ENCODE measurements at regions not wholly inside any gene's neighbourhood (a gene's known extent, or its start where the extent isn't known, plus 50 kb on each side); places are given as distances from the start of the nearest gene placed in this dataset.

GRCh38 chr20:19868441-19868840, 110.4 kb downstream of the RIN2 start:
- in situ Hi-C loops (cut with HindIII; ENCODE audit: low sequenced_read_pairs) = no loop called here

GRCh38 chr20:19872001-19872400, 113.9 kb downstream of the RIN2 start:
- in situ Hi-C loops (cut with HindIII; ENCODE audit: low sequenced_read_pairs) = no loop called here

GRCh38 chr20:19874040-19874727, 116.1 kb downstream of the RIN2 start:
- in situ Hi-C loops (cut with HindIII; ENCODE audit: low sequenced_read_pairs) = no loop called here

GRCh38 chr20:19875376-19876221, 117.5 kb downstream of the RIN2 start:
- in situ Hi-C loops (cut with HindIII; ENCODE audit: low sequenced_read_pairs) = loop anchor here (25.0 kb wide), 1 partner anchor 112 kb away; no protein-coding TSS in a partner anchor

- in situ Hi-C loops (cut with HindIII; ENCODE audit: low sequenced_read_pairs) = loop anchor here (25.0 kb wide), 1 partner anchor 110 kb away; no protein-coding TSS in a partner anchor
These were observed 118.9 kb downstream of the RIN2 start for GRCh38 chr20:19876828-19877460.

GRCh38 chr20:19879874-19880255, 121.8 kb downstream of the RIN2 start:
- in situ Hi-C loops (cut with HindIII; ENCODE audit: low sequenced_read_pairs) = loop anchor here (25.0 kb wide), 1 partner anchor 107 kb away; no protein-coding TSS in a partner anchor

GRCh38 chr20:19880256-19881079, 122.4 kb downstream of the RIN2 start:
- in situ Hi-C loops (cut with HindIII; ENCODE audit: low sequenced_read_pairs) = loop anchor here (25.0 kb wide), 1 partner anchor 107 kb away; no protein-coding TSS in a partner anchor

GRCh38 chr20:19881080-19881840, 123.2 kb downstream of the RIN2 start:
- in situ Hi-C loops (cut with HindIII; ENCODE audit: low sequenced_read_pairs) = loop anchor here (25.0 kb wide), 1 partner anchor 106 kb away; no protein-coding TSS in a partner anchor

- in situ Hi-C loops (cut with HindIII; ENCODE audit: low sequenced_read_pairs) = loop anchor here (25.0 kb wide), 1 partner anchor 105 kb away; no protein-coding TSS in a partner anchor
These were observed 123.9 kb downstream of the RIN2 start for GRCh38 chr20:19881990-19882389.

- in situ Hi-C loops (cut with HindIII; ENCODE audit: low sequenced_read_pairs) = loop anchor here (25.0 kb wide), 1 partner anchor 105 kb away; no protein-coding TSS in a partner anchor
These were observed 124.4 kb downstream of the RIN2 start for GRCh38 chr20:19882446-19882845.

GRCh38 chr20:19883501-19883900, 125.4 kb downstream of the RIN2 start:
- in situ Hi-C loops (cut with HindIII; ENCODE audit: low sequenced_read_pairs) = loop anchor here (25.0 kb wide), 1 partner anchor 104 kb away; no protein-coding TSS in a partner anchor

GRCh38 chr20:19885594-19885938, 127.5 kb downstream of the RIN2 start:
- in situ Hi-C loops (cut with HindIII; ENCODE audit: low sequenced_read_pairs) = loop anchor here (25.0 kb wide), 1 partner anchor 102 kb away; no protein-coding TSS in a partner anchor

GRCh38 chr20:19885939-19886660, 128.0 kb downstream of the RIN2 start:
- in situ Hi-C loops (cut with HindIII; ENCODE audit: low sequenced_read_pairs) = loop anchor here (25.0 kb wide), 1 partner anchor 101 kb away; no protein-coding TSS in a partner anchor

- in situ Hi-C loops (cut with HindIII; ENCODE audit: low sequenced_read_pairs) = loop anchor here (25.0 kb wide), 1 partner anchor 101 kb away; no protein-coding TSS in a partner anchor
These were observed 128.7 kb downstream of the RIN2 start for GRCh38 chr20:19886661-19887288.

- in situ Hi-C loops (cut with HindIII; ENCODE audit: low sequenced_read_pairs) = loop anchor here (25.0 kb wide), 1 partner anchor 100 kb away; no protein-coding TSS in a partner anchor
These were observed 129.4 kb upstream of the NAA20 start for GRCh38 chr20:19887556-19888268.

GRCh38 chr20:19888269-19888671, 128.9 kb upstream of the NAA20 start:
- in situ Hi-C loops (cut with HindIII; ENCODE audit: low sequenced_read_pairs) = loop anchor here (25.0 kb wide), 1 partner anchor 99 kb away; no protein-coding TSS in a partner anchor
